NCI-H2227 (cell line): ENCODE measurements at regions not wholly inside any gene's neighbourhood (a gene's known extent, or its start where the extent isn't known, plus 50 kb on each side); places are given as distances from the start of the nearest gene placed in this dataset.

ENCODE experiments used
- DNase-seq: peaks from one replicate; lab custom pipeline; 2025; ENCODE audit not compliant: unreplicated experiment; lab: John Stamatoyannopoulos, UW

DNA sequence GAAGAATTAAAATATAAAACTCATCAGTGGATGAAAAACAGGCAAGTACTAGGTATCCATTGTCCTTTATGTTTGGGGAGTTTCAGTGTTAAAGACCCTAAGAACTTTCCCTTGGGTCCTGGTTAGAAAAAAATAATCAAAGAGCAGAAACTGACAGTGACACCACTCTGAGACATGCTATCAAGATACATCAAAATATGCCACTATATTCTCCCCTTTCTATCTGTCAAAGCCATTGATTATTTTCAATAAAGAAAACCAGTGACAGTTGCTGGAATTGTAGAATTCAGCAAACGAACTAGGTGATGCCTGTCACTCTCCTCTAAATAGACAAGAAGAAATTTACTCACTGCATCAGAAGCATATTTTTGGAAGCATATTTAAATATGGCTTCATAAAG, 496.7 kb upstream of the CFAP20DC start:
- no peak for DNase-seq

DNA sequence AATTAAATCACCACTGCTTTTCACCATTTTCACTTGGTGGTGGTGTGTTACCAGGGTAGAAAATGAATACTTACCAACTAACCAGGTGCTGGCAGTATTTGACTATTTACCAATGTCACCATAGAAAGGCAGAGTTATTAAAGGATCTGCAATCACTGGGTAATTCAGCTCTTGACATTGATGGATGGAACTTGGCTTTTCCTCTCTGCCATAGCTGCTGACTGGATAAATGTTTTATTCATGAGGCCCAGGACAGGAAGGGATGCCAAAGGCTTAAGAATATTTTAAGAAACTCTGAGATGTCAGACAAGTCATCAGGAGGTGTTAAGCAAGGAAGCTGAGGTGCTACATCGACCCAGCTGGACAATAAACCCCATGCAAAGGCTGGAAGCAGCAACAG, 495.5 kb upstream of the CFAP20DC start:
- DNase-seq = no peak

DNA sequence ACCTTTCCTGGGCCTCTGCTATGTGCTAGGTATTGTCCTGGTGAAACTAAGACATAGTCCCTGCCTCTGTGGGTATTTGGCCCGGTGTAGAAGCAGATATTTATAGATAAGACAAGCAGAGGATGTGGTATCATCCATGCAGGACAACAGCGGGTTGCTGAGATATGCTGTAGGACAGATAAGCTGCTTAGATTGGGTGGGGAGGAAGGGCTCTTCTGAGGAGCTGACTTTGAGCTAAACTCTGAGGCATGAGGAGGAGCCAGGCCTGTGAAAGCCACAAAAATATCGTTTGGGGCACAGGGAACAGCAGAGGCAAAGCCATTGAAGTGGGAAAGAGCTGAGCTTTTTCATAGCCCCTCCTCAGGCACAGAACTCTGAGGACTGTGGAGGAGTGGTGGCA, 492.5 kb upstream of the CFAP20DC start:
- no peak for DNase-seq

- DNase-seq = no peak
Measured at GRCh38 chr3:59540696-59541095, 490.9 kb upstream of the CFAP20DC start.

DNA sequence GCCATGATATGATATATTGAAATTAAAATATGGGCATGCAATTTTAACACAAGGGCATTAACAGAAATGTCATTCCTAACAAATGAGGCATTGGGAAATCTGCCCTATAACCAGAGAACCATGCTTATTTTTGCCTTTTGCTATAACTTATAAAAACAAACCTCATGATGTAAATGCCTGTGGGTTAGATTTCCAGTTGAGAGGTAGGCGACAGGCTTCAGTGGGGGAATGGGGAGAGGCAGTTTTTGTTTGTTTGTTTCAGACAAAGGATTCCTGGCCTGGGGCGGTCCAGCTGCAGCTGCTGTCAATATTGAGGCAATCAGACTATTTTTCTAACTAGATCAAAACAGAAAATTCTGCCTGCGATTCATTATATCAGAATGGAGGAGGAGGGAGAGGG, 490.4 kb upstream of the CFAP20DC start:
- DNase-seq = no peak

- DNase-seq = no peak
Measured at GRCh38 chr3:59538753-59539432, 489.1 kb upstream of the CFAP20DC start.

DNA sequence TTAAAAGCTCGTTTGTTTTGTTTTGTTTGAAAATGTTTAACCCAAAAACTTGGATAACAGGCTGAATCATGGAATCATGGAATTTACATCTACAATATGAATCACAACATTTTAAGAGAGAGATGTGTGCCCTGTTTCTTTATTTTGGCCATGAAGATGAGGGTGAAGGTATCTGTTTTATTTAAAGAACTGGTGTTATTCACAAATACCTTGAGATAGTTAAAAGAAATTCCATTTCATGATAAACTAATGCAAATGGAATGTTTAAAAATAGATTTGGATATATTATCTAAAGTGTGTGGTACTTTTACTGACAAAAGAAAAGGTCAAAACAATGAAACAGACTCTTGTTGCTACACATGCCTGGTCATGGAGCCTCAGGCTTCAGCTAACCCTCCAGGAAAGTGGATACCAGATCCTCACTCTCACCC, 486.0 kb upstream of the CFAP20DC start:
- DNase-seq = no peak

DNA sequence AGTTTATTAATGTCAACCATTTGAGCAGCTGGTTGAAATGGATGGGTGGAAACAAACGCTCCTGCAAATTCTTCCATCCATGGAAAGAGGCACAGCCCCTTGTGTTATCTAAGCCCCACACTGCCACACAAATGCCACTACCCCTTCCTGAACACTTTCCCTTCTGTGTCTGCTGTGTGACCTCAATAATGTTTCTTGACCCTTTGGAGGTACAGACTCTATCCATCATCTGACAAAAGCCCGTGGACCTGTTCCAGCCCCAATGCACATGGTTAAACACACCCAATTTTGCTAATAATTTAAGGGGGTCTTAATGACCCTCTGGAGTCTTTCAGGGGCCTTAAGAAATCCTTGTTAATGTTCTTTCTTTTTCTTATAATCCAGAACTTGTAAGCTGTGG, 482.2 kb upstream of the CFAP20DC start:
- no peak for DNase-seq

GRCh38 chr3:59531066-59531745, 481.4 kb upstream of the CFAP20DC start:
- no peak for DNase-seq

DNA sequence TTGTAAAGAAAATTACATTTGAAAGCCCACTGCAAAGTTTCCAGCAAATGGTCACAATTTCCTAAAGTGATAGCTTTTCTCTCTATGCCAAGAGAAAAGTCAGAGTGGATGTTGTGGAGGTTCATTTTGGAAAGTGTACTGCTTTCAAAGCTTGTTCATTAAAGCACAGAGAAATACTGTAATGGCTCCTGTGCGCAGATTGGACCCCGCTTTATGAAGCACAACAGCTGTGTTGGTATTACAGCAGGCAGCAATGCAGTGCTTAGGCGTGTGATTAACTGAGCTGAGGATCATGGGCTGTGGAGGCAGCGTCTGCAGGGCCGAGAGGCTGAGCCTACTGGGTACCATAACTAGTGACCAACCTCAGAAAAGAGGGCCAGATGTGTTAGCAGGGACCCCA, 478.4 kb upstream of the CFAP20DC start:
- DNase-seq = no peak

GRCh38 chr3:59527493-59527892, 477.7 kb upstream of the CFAP20DC start:
- DNase-seq = no peak

GRCh38 chr3:59526999-59527398, 477.2 kb upstream of the CFAP20DC start:
- no peak for DNase-seq

- DNase-seq = no peak
Measured at GRCh38 chr3:59522550-59522949, 472.7 kb upstream of the CFAP20DC start.

DNA sequence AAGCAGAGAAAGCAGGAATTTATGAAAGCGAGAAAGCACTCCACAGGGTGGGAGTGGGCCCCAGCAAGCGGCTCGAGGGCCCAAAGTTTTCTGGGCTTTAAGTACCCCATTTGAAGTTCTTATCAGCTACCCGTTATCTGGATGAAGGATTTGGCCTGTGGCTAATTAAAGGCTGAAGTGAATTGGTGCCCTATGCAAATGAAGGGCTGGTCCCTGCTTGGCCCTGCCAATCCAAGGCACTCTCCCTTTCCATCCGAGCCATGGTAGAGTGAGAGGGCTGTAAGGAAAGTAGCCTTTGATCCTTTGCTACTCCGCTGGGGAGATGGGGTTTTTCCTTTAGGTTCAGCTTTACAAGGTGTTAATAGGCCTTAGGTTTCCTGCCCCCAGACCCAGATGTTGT, 469.3 kb upstream of the CFAP20DC start:
- DNase-seq = no peak

- no peak for DNase-seq
Measured at GRCh38 chr3:59518283-59519055, 468.6 kb upstream of the CFAP20DC start.

GRCh38 chr3:59517388-59517787, 467.6 kb upstream of the CFAP20DC start:
- DNase-seq = no peak

- DNase-seq = no peak
Measured at GRCh38 chr3:59515966-59516365, 466.1 kb upstream of the CFAP20DC start.

- DNase-seq = no peak
Measured at GRCh38 chr3:59514865-59515482, 465.1 kb upstream of the CFAP20DC start.

DNA sequence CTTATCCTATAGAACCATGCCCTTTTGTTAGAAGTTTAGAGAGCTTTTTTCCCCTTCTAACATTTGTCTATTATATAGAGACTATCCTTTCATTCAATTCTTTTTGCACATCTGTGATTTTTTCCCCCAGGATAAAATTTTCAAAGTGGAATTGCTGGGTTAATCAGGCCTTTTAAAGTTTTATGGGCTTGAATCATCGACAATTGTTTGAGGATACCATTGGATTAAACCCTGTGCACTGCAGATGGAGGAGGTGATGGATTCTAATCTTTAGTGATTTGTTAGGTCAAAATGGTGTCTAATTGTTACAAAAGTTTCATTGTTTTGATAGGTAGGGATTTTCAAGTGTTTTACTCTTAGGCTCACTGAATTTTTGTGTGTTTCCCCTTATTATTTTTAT, 463.7 kb upstream of the CFAP20DC start:
- DNase-seq = no peak

GRCh38 chr3:59512066-59512465, 462.2 kb upstream of the CFAP20DC start:
- DNase-seq = no peak

GRCh38 chr3:59510576-59510975, 460.8 kb upstream of the CFAP20DC start:
- DNase-seq = no peak

GRCh38 chr3:59508273-59508672, 458.4 kb upstream of the CFAP20DC start:
- peak; percentile 34 for DNase-seq
